ENCODE measurements at regions not wholly inside any gene's neighbourhood (a gene's known extent, or its start where the extent isn't known, plus 50 kb on each side); places are given as distances from the start of the nearest gene placed in this dataset.

DNA sequence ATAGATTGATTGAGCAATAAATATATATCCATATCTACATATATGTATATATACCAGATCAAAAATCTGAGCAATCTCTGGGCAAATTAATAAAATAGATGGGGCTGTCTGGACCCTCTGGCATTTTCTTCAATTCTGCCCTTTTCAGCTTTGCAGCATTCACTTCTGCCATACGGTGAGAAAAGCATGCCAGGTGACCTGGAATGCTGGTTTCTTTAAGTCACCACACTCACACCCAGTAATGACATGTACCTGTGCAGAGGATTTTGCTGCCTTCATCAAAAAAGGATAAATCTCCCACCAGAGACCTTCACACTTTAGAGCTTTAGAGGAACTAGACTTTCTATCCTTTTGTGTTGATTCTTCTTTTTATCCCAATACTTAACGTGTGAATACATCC lies 223.2 kb upstream of the NFIA start:
- H3F3A ChIP-seq (ENCODE audit: insufficient read depth, low read length, poor library complexity, severe bottlenecking): no peaks in the 10 kb centered on the region
- H3K79me2 ChIP-seq (replicated peaks; ENCODE audit: insufficient read depth, low read length): no peaks in the 10 kb centered on the region
- H3K27ac ChIP-seq (ENCODE audit: low read length): no peak overlapping the region
- no peak overlapping the region for H3K4me3 ChIP-seq (ENCODE audit: low read length)
- H3K9me3 ChIP-seq (ENCODE audit: low read length): no peaks in the 10 kb centered on the region
- H3K36me3 ChIP-seq (ENCODE audit: insufficient read depth, low read length): no peaks in the 10 kb centered on the region
- H3K9me2 ChIP-seq (ENCODE audit: insufficient read depth, low read length): no peaks in the 10 kb centered on the region
- H4K20me1 ChIP-seq (ENCODE audit: insufficient read depth): no peaks in the 10 kb centered on the region
- no peak for TF ChIP-seq REST (IDR thresholded peaks at IDR 0.05; ENCODE audit: borderline replicate concordance)
- no peak for TF ChIP-seq SMC3 (conservative IDR thresholded peaks at IDR 0.05; ENCODE audit: poor library complexity)
- no peak for TF ChIP-seq MXI1 (conservative IDR thresholded peaks at IDR 0.05; ENCODE audit: poor library complexity, severe bottlenecking)
- TF ChIP-seq EP300 (conservative IDR thresholded peaks at IDR 0.05; ENCODE audit: poor library complexity, severe bottlenecking): no peak
- TF ChIP-seq TAF1 (IDR thresholded peaks at IDR 0.05; ENCODE audit: low read depth): no peak
- TF ChIP-seq, protein P1, sequence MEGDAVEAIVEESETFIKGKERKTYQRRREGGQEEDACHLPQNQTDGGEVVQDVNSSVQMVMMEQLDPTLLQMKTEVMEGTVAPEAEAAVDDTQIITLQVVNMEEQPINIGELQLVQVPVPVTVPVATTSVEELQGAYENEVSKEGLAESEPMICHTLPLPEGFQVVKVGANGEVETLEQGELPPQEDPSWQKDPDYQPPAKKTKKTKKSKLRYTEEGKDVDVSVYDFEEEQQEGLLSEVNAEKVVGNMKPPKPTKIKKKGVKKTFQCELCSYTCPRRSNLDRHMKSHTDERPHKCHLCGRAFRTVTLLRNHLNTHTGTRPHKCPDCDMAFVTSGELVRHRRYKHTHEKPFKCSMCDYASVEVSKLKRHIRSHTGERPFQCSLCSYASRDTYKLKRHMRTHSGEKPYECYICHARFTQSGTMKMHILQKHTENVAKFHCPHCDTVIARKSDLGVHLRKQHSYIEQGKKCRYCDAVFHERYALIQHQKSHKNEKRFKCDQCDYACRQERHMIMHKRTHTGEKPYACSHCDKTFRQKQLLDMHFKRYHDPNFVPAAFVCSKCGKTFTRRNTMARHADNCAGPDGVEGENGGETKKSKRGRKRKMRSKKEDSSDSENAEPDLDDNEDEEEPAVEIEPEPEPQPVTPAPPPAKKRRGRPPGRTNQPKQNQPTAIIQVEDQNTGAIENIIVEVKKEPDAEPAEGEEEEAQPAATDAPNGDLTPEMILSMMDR (IDR thresholded peaks at IDR 0.05; ENCODE audit: poor library complexity, severe bottlenecking): no peak
- no peak for TF ChIP-seq EZH2 (IDR thresholded peaks at IDR 0.05; ENCODE audit: borderline replicate concordance, insufficient read depth, low read length, poor library complexity, severe bottlenecking)
- TF ChIP-seq POLR2AphosphoS5 (IDR thresholded peaks at IDR 0.05): no peak
- TF ChIP-seq RAD21 (conservative IDR thresholded peaks at IDR 0.05): no peak
- H3K4me2 ChIP-seq (ENCODE audit: low read length): no peak overlapping the region
- no peak overlapping the region for H2AFZ ChIP-seq (ENCODE audit: low read depth, low read length)
- H3K27me3 ChIP-seq (ENCODE audit: insufficient read depth, low read depth, low read length): no peaks in the 10 kb centered on the region
- H3K9ac ChIP-seq (ENCODE audit: low read length): no peak overlapping the region

DNA sequence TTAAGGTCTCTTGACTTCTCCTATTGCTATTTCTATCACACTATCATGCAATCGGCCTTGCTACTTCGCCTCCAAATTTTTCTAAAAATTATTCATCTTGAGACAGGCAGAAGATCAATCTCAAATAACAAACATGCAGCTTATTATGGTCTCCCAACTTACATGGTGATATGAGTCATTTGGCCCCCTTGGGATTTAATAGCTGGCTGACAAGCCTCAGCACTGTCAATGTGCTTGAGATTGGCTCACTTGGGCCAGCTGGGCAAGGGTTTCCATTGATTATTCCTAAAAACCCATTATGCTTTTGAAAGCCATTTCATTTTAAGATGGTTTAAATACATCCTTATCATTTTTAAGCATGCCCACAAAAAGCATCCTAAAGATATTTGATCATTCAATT lies 224.5 kb upstream of the NFIA start:
- Histone ChIP-seq H3K36me3 (ENCODE audit: insufficient read depth, low read length) (no peaks in the 10 kb centered on the region), H3K4me3 (ENCODE audit: low read length) (no peak overlapping the region), H3K27me3 (ENCODE audit: insufficient read depth, low read depth, low read length) (no peaks in the 10 kb centered on the region), H3K79me2 (replicated peaks; ENCODE audit: insufficient read depth, low read length) (no peaks in the 10 kb centered on the region), H3K9me2 (ENCODE audit: insufficient read depth, low read length) (no peaks in the 10 kb centered on the region), H3F3A (ENCODE audit: insufficient read depth, low read length, poor library complexity, severe bottlenecking) (no peaks in the 10 kb centered on the region), H3K9me3 (ENCODE audit: low read length) (no peaks in the 10 kb centered on the region), H3K9ac (ENCODE audit: low read length) (no peak overlapping the region), H3K27ac (ENCODE audit: low read length) (no peak overlapping the region), H3K4me2 (ENCODE audit: low read length) (no peak overlapping the region), H2AFZ (ENCODE audit: low read depth, low read length) (no peak overlapping the region), H4K20me1 (ENCODE audit: insufficient read depth) (no peaks in the 10 kb centered on the region)
- TF ChIP-seq EZH2 (IDR thresholded peaks at IDR 0.05; ENCODE audit: borderline replicate concordance, insufficient read depth, low read length, poor library complexity, severe bottlenecking) (no peak), REST (IDR thresholded peaks at IDR 0.05; ENCODE audit: borderline replicate concordance) (no peak), TAF1 (IDR thresholded peaks at IDR 0.05; ENCODE audit: low read depth) (no peak)
- TF ChIP-seq, protein P1 (IDR thresholded peaks at IDR 0.05; ENCODE audit: poor library complexity, severe bottlenecking): no peak
